Endothelial cell of umbilical vein (primary cell): ENCODE measurements at regions not wholly inside any gene's neighbourhood (a gene's known extent, or its start where the extent isn't known, plus 50 kb on each side); places are given as distances from the start of the nearest gene placed in this dataset.

ENCODE experiments used
- EZH2 ChIP-seq: IDR thresholded peaks from 2 replicates; pipeline ENCODE4 v1.6.1; 2012; ENCODE audit warnings: borderline replicate concordance, low read depth, mild to moderate bottlenecking, moderate library complexity, low read length, inconsistent platforms; ENCODE audit not compliant: severe bottlenecking
- FOS ChIP-seq: IDR thresholded peaks from 2 replicates; pipeline ENCODE4 v1.6.1; 2011; ENCODE audit warnings: mild to moderate bottlenecking, low read length, moderate library complexity, borderline replicate concordance; ENCODE audit not compliant: insufficient read depth
- JUN ChIP-seq: IDR thresholded peaks from 2 replicates; pipeline ENCODE4 v1.6.1; 2011; ENCODE audit warnings: borderline replicate concordance, low read depth; ENCODE audit not compliant: insufficient read length, insufficient read depth
- MAX ChIP-seq: IDR thresholded peaks from 2 replicates; pipeline ENCODE4 v1.6.1; 2011; ENCODE audit not compliant: insufficient read depth, insufficient read length
- POLR2A ChIP-seq: IDR thresholded peaks from 2 replicates; pipeline ENCODE4 v1.6.1; 2012; ENCODE audit warnings: low read depth, mild to moderate bottlenecking, control low read depth, low read length
- POLR2AphosphoS5 ChIP-seq: IDR thresholded peaks from 2 replicates; pipeline ENCODE4 v1.6.1; 2012; ENCODE audit warnings: low read depth, mild to moderate bottlenecking, control low read depth, low read length, moderate library complexity; ENCODE audit not compliant: insufficient read depth
- TF ChIP-seq, protein P1 (sequence below), 2 donors: IDR thresholded peaks; 1 replicate in 1 of 2; 2 replicates in 1 of 2; pipeline ENCODE4 v1.5.1; 2011; ENCODE audit warnings: low read length in 2 of 2, mild to moderate bottlenecking in 2 of 2, moderate library complexity in 2 of 2, control low read depth in 1 of 2, inconsistent platforms in 1 of 2, low read depth in 1 of 2; ENCODE audit not compliant: insufficient read depth in 1 of 2; ENCODE audit errors: extremely low read depth in 1 of 2

- TF ChIP-seq, protein P1, sequence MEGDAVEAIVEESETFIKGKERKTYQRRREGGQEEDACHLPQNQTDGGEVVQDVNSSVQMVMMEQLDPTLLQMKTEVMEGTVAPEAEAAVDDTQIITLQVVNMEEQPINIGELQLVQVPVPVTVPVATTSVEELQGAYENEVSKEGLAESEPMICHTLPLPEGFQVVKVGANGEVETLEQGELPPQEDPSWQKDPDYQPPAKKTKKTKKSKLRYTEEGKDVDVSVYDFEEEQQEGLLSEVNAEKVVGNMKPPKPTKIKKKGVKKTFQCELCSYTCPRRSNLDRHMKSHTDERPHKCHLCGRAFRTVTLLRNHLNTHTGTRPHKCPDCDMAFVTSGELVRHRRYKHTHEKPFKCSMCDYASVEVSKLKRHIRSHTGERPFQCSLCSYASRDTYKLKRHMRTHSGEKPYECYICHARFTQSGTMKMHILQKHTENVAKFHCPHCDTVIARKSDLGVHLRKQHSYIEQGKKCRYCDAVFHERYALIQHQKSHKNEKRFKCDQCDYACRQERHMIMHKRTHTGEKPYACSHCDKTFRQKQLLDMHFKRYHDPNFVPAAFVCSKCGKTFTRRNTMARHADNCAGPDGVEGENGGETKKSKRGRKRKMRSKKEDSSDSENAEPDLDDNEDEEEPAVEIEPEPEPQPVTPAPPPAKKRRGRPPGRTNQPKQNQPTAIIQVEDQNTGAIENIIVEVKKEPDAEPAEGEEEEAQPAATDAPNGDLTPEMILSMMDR (IDR thresholded peaks at IDR 0.05; ENCODE audit: extremely low read depth in 1 of 2, insufficient read depth in 1 of 2, low read depth in 1 of 2, low read length in 2 of 2) = no peak
- TF ChIP-seq POLR2A (no peak), JUN (no peak), FOS (no peak), EZH2 (no peak), POLR2AphosphoS5 (no peak), MAX (no peak)
These were observed 276.2 kb upstream of the CNTN6 start for GRCh38 chr3:816605-817004.
